SK-N-SH (cell line): ENCODE measurements at regions not wholly inside any gene's neighbourhood (a gene's known extent, or its start where the extent isn't known, plus 50 kb on each side); places are given as distances from the start of the nearest gene placed in this dataset.
A peak's percentile ranks its signal among the peaks of the same experiment; 100 is the strongest.

Experiments used
- CTCF ChIA-PET: fragments of 300-600, 350-600 bp; formaldehyde crosslinking; extraction: SDS; loops from one replicate; lab custom pipeline; 2021; lab: Yijun Ruan, JAX
- POLR2A ChIA-PET: fragments of 350-600 bp; sonication (Branson Sonifier 250); formaldehyde crosslinking; extraction: SDS; loops from one replicate; lab custom pipeline; 2020; ENCODE audit warnings: antibody characterized with exemption, inconsistent platforms; lab: Yijun Ruan, JAX
- DNase-seq: peaks from one replicate; pipeline ENCODE4 v3.0.0; 2012
- H2AFZ ChIP-seq: fragments of 200-600 bp; sonication (generic); 2 replicates; pipeline ENCODE4 v1.8.1; 2016; ENCODE audit warnings: antibody characterized with exemption, mild to moderate bottlenecking, low read depth
- H3F3A ChIP-seq: fragments of 200-600 bp; sonication (generic); replicated peaks from 2 replicates; pipeline ENCODE3; 2016; ENCODE audit warnings: antibody characterized with exemption, mild to moderate bottlenecking; ENCODE audit not compliant: insufficient read depth
- H3K27ac ChIP-seq, 2 experiments: fragments of 200-500 bp in 1 of 2; fragments of 200-600 bp in 1 of 2; sonication (Bioruptor generic) in 1 of 2; sonication (generic), shearing (Covaris generic) in 1 of 2; 2 replicates each; pipeline versions ENCODE4 v1.5.1 to v1.6.1; 2014 to 2016; ENCODE audit warnings: low read depth in 2 of 2, inconsistent platforms in 1 of 2, low read length in 1 of 2, mild to moderate bottlenecking in 1 of 2, mixed read lengths in 1 of 2
- H3K27me3 ChIP-seq: fragments of 200-600 bp; sonication (generic), shearing (Covaris generic); 2 replicates; pipeline ENCODE4 v1.6.1; 2016; ENCODE audit warnings: mixed run types; ENCODE audit not compliant: insufficient read depth
- H3K36me3 ChIP-seq, 2 experiments: fragments of 200-500 bp in 1 of 2; fragments of 200-600 bp in 1 of 2; sonication (Bioruptor generic) in 1 of 2; sonication (generic) in 1 of 2; replicated peaks in 1 of 2; 2 replicates each; pipeline versions ENCODE3 to v1.5.1; 2014 to 2016; ENCODE audit warnings: low read length in 1 of 2, mild to moderate bottlenecking in 1 of 2; ENCODE audit not compliant: insufficient read depth in 2 of 2, control insufficient read depth in 1 of 2
- H3K4me1 ChIP-seq, 2 experiments: fragments of 200-500 bp in 1 of 2; fragments of 200-600 bp in 1 of 2; sonication (Bioruptor generic) in 1 of 2; sonication (generic), shearing (Covaris generic) in 1 of 2; 2 replicates each; pipeline versions ENCODE4 v1.5.1 to v1.6.1; 2014 to 2016; ENCODE audit warnings: low read depth in 1 of 2, low read length in 1 of 2, mixed run types in 1 of 2; ENCODE audit not compliant: insufficient read depth in 2 of 2, control insufficient read depth in 1 of 2
- H3K4me2 ChIP-seq: fragments of 200-600 bp; sonication (generic), shearing (Covaris generic); 2 replicates; pipeline ENCODE4 v1.6.1; 2017; ENCODE audit warnings: mixed run types
- H3K4me3 ChIP-seq, 2 experiments: fragments of 200-500 bp in 1 of 2; fragments of 200-600 bp in 1 of 2; sonication (Bioruptor generic) in 1 of 2; sonication (generic), shearing (Covaris generic) in 1 of 2; 2 replicates each; pipeline versions ENCODE4 v1.5.1 to v1.8.1; 2014 to 2016; ENCODE audit warnings: low read depth in 2 of 2, inconsistent platforms in 1 of 2, low read length in 1 of 2, mild to moderate bottlenecking in 1 of 2, mixed read lengths in 1 of 2, moderate library complexity in 1 of 2
- H3K79me2 ChIP-seq: fragments of 200-600 bp; sonication (generic); 2 replicates; pipeline ENCODE4 v1.8.1; 2017; ENCODE audit warnings: mild to moderate bottlenecking; ENCODE audit not compliant: insufficient read depth
- H3K9ac ChIP-seq: fragments of 200-600 bp; sonication (generic); 2 replicates; pipeline ENCODE4 v1.6.1; 2017; ENCODE audit warnings: mixed run types
- H3K9me2 ChIP-seq: fragments of 200-600 bp; sonication (generic); 2 replicates; pipeline ENCODE4 v1.6.1; 2017; ENCODE audit warnings: mixed run types
- H3K9me3 ChIP-seq: fragments of 200-600 bp; sonication (generic); 2 replicates; pipeline ENCODE4 v1.6.1; 2017; ENCODE audit warnings: mixed run types, mild to moderate bottlenecking, moderate library complexity
- H4K20me1 ChIP-seq: fragments of 200-600 bp; sonication (generic); 2 replicates; pipeline ENCODE4 v1.6.1; 2017; ENCODE audit warnings: mild to moderate bottlenecking, mixed run types; ENCODE audit not compliant: insufficient read depth
- EP300 ChIP-seq, 2 experiments: IDR thresholded peaks; 2 replicates each; pipeline versions ENCODE4 v1.4.0 to v1.6.1; 2012; ENCODE audit warnings: borderline replicate concordance in 1 of 2, low read depth in 1 of 2, low read length in 1 of 2
- FOXJ3 ChIP-seq: sonication (generic); formaldehyde crosslinking; IDR thresholded peaks from 2 replicates; pipeline ENCODE4 v1.5.1; 2020; ENCODE audit warnings: mild to moderate bottlenecking, missing genetic modification reagents
- MEF2A ChIP-seq: IDR thresholded peaks from 2 replicates; pipeline ENCODE4 v1.4.0; 2012; ENCODE audit warnings: low read depth, borderline replicate concordance
- NFIC ChIP-seq: IDR thresholded peaks from 2 replicates; pipeline ENCODE4 v1.4.0; 2012; ENCODE audit warnings: borderline replicate concordance
- POLR2AphosphoS5 ChIP-seq: IDR thresholded peaks from 2 replicates; pipeline ENCODE4 v1.6.1; 2012; ENCODE audit warnings: low read depth, low read length
- RAD21 ChIP-seq: IDR thresholded peaks from 2 replicates; pipeline ENCODE4 v1.6.1; 2012; ENCODE audit warnings: mild to moderate bottlenecking, low read length
- RCOR1 ChIP-seq: fragments of 150-350 bp; IDR thresholded peaks from 2 replicates; pipeline ENCODE4 v1.6.1; 2017; ENCODE audit warnings: antibody characterized with exemption, low read length
- REST ChIP-seq: IDR thresholded peaks from 2 replicates; pipeline ENCODE4 v1.6.1; 2012; ENCODE audit warnings: mild to moderate bottlenecking, low read depth, low read length, moderate library complexity
- SIN3A ChIP-seq: IDR thresholded peaks from 2 replicates; pipeline ENCODE4 v1.6.1; 2012; ENCODE audit warnings: low read depth, mild to moderate bottlenecking, low read length, moderate library complexity, borderline replicate concordance
- SMC3 ChIP-seq: IDR thresholded peaks from 2 replicates; pipeline ENCODE4 v1.6.1; 2012; ENCODE audit warnings: low read depth, low read length, improper control_type of control experiment
- TAF1 ChIP-seq: IDR thresholded peaks from 2 replicates; pipeline ENCODE4 v1.6.1; 2012; ENCODE audit warnings: low read depth, mild to moderate bottlenecking, low read length, moderate library complexity, borderline replicate concordance
- TCF12 ChIP-seq: IDR thresholded peaks from 2 replicates; pipeline ENCODE4 v1.4.0; 2012
- USF2 ChIP-seq: fragments of 150-350 bp; IDR thresholded peaks from 2 replicates; pipeline ENCODE4 v1.6.1; 2017; ENCODE audit warnings: antibody characterized with exemption, low read length, low read depth, borderline replicate concordance
- ZBTB33 ChIP-seq: IDR thresholded peaks from 2 replicates; pipeline ENCODE4 v1.4.0; 2012; ENCODE audit warnings: low read depth, borderline replicate concordance
- WGBS: methylation state at CpG from one replicate; pipeline ENCODE4 v1.1.6; 2017; ENCODE audit warnings: low lambda C conversion rate; 5-methylcytosine and 5-hydroxymethylcytosine counted together
- TF ChIP-seq, protein P1 (sequence below): IDR thresholded peaks from 2 replicates; pipeline ENCODE4; 2012

- no peaks in the 10 kb centered on the region for H4K20me1 ChIP-seq
- H2AFZ ChIP-seq, result 0 out of 2 replicates have a peak overlapping the region, but pooled peaks have one; percentile 17
- POLR2A ChIA-PET, result no interaction called here
- H3K9me3 ChIP-seq, result peaks cover 7% of the 10 kb centered on the region; the same call in 1 of the 2 replicates
- no peaks in the 10 kb centered on the region for H3K9me2 ChIP-seq
- no peaks in the 10 kb centered on the region for H3K4me1 ChIP-seq
- DNase-seq, result no peak
- no peak overlapping the region for H3K27ac ChIP-seq
- TF ChIP-seq RCOR1 (no peak), NFIC (0 out of 2 replicates have a peak, but pooled peaks have one; percentile 20)
- no peaks in the 10 kb centered on the region for H3F3A ChIP-seq
- no peaks in the 10 kb centered on the region for H3K27me3 ChIP-seq
- CTCF ChIA-PET, result no interaction called here
- no peak overlapping the region for H3K9ac ChIP-seq
- H3K79me2 ChIP-seq, result no peaks in the 10 kb centered on the region
- H3K4me2 ChIP-seq, result no peak overlapping the region
- no peak overlapping the region for H3K4me3 ChIP-seq
- peaks cover 0 to 3% of the 10 kb centered on the region in 2 experiments for H3K36me3 ChIP-seq
- WGBS, result 45% methylated on average over 1 of the region's 1 CpG
Observed at GRCh38 chr9:82320566-82320965, 332.0 kb downstream of the SPATA31D1 start.

DNA sequence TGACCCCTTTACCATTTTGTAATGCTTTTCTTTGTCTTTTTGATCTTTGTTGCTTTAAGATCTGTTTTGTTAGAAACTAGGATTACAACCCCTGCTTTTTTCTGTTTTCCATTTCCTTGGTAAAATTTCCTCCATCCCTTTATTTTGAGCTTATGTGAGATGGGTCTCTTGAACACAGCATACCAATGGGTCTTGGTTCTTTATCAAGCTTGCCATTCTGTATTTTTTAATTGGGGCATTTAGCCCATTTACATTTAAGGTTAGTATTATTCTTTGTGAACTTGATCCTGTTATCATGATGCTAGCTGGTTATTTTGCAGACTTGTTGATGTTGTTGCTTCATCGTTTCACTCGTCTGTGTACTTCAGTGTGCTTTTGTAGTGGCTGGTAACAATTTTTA is 337.3 kb downstream of the SPATA31D1 start:
- H3K27ac ChIP-seq, result no peak overlapping the region
- no peaks in the 10 kb centered on the region for H3K9me2 ChIP-seq
- H3K27me3 ChIP-seq, result no peaks in the 10 kb centered on the region
- no peak for DNase-seq
- 79% methylated on average over 2 of the region's 2 CpGs for WGBS
- CTCF ChIA-PET, result interaction anchor here (1.1 kb wide), 1 partner anchor 9 kb away, joined by 4 read pairs; no protein-coding TSS in a partner anchor
- no peak overlapping the region for H2AFZ ChIP-seq
- H4K20me1 ChIP-seq, result no peaks in the 10 kb centered on the region
- no peaks in the 10 kb centered on the region; a peak in 1 of 4 replicates for H3K4me1 ChIP-seq
- no peak overlapping the region for H3K4me3 ChIP-seq
- POLR2A ChIA-PET, result no interaction called here
- peaks cover 0 to 3% of the 10 kb centered on the region in 2 experiments for H3K36me3 ChIP-seq
- H3K79me2 ChIP-seq, result no peaks in the 10 kb centered on the region
- no peaks in the 10 kb centered on the region for H3F3A ChIP-seq
- TF ChIP-seq TAF1 (no peak), EP300 (IDR thresholded peaks at IDR 0.05; ENCODE audit: borderline replicate concordance in 1 of 2, low read depth in 1 of 2, low read length in 1 of 2) (no peak), FOXJ3 (CRISPR knock-in tag) (no peak), NFIC (no peak), RAD21 (no peak), REST (no peak), SMC3 (no peak), TCF12 (no peak), SIN3A (no peak), ZBTB33 (no peak), USF2 (no peak), MEF2A (no peak), POLR2AphosphoS5 (no peak)
- TF ChIP-seq, protein P1, sequence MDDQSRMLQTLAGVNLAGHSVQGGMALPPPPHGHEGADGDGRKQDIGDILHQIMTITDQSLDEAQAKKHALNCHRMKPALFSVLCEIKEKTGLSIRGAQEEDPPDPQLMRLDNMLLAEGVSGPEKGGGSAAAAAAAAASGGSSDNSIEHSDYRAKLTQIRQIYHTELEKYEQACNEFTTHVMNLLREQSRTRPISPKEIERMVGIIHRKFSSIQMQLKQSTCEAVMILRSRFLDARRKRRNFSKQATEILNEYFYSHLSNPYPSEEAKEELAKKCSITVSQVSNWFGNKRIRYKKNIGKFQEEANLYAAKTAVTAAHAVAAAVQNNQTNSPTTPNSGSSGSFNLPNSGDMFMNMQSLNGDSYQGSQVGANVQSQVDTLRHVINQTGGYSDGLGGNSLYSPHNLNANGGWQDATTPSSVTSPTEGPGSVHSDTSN, result no peak
- peaks cover 8% of the 10 kb centered on the region; the same call in 1 of the 2 replicates for H3K9me3 ChIP-seq
- H3K9ac ChIP-seq, result no peak overlapping the region
- no peak overlapping the region for H3K4me2 ChIP-seq
